Neuronal stem cell (in vitro differentiated cells): ENCODE measurements at regions not wholly inside any gene's neighbourhood (a gene's known extent, or its start where the extent isn't known, plus 50 kb on each side); places are given as distances from the start of the nearest gene placed in this dataset.

ENCODE experiments used
- DNase-seq: peaks from one replicate; pipeline ENCODE4 v3.0.0-alpha.2; 2013; ENCODE audit warnings: low spot score
- H2AFZ ChIP-seq: one replicate; pipeline ENCODE4 v1.6.1; 2013; ENCODE audit warnings: mild to moderate bottlenecking, low read length, inconsistent platforms
- H2AK5ac ChIP-seq: 2 replicates; pipeline ENCODE4 v1.6.1; 2013; ENCODE audit warnings: low read depth, mild to moderate bottlenecking, inconsistent platforms, low read length, moderate library complexity, mixed read lengths
- H2BK120ac ChIP-seq: 2 replicates; pipeline ENCODE4 v1.6.1; 2013; ENCODE audit warnings: low read depth, mild to moderate bottlenecking, inconsistent platforms, low read length, moderate library complexity, mixed read lengths
- H2BK12ac ChIP-seq: one replicate; pipeline ENCODE4 v1.6.1; 2013; ENCODE audit warnings: low read length, inconsistent platforms
- H2BK15ac ChIP-seq: 2 replicates; pipeline ENCODE4 v1.6.1; 2013; ENCODE audit warnings: mild to moderate bottlenecking, low read length, inconsistent platforms, mixed read lengths
- H2BK5ac ChIP-seq: one replicate; pipeline ENCODE4 v1.6.1; 2013; ENCODE audit warnings: inconsistent platforms, mild to moderate bottlenecking, low read length, moderate library complexity
- H3K14ac ChIP-seq: one replicate; pipeline ENCODE4 v1.6.1; 2013; ENCODE audit warnings: low read length, inconsistent platforms
- H3K18ac ChIP-seq: 2 replicates; pipeline ENCODE4 v1.6.1; 2013; ENCODE audit warnings: low read length, inconsistent platforms
- H3K23ac ChIP-seq: 2 replicates; pipeline ENCODE4 v1.6.1; 2013; ENCODE audit warnings: low read depth, mild to moderate bottlenecking, mixed read lengths, low read length, inconsistent platforms; ENCODE audit not compliant: poor library complexity
- H3K27ac ChIP-seq: replicated peaks from 3 replicates; pipeline ENCODE4 v1.5.1; 2013; ENCODE audit warnings: low read length, inconsistent platforms
- H3K27me3 ChIP-seq, 3 experiments: 2 replicates each; pipeline ENCODE4 v1.6.1; 2013; ENCODE audit warnings: low read length in 3 of 3, mild to moderate bottlenecking in 2 of 3, inconsistent platforms in 1 of 3, low read depth in 1 of 3, mixed read lengths in 1 of 3, moderate library complexity in 1 of 3; ENCODE audit not compliant: control insufficient read depth in 3 of 3, insufficient read depth in 3 of 3
- H3K36me3 ChIP-seq, 2 donors: replicated peaks in 1 of 2; 2 replicates each; pipeline ENCODE4 v1.6.1; 2013; ENCODE audit warnings: low read length in 2 of 2; ENCODE audit not compliant: control insufficient read depth in 2 of 2, insufficient read depth in 2 of 2
- H3K4ac ChIP-seq: 2 replicates; pipeline ENCODE4 v1.6.1; 2013; ENCODE audit warnings: inconsistent platforms, mild to moderate bottlenecking, low read length, moderate library complexity
- H3K4me1 ChIP-seq, 2 donors: 1 replicate in 1 of 2; 2 replicates in 1 of 2; pipeline ENCODE4 v1.6.1; 2013; ENCODE audit warnings: low read length in 2 of 2, low read depth in 1 of 2; ENCODE audit not compliant: control insufficient read depth in 2 of 2, insufficient read depth in 1 of 2
- H3K4me2 ChIP-seq: one replicate; pipeline ENCODE4 v1.6.1; 2013; ENCODE audit warnings: mild to moderate bottlenecking, low read length, inconsistent platforms; ENCODE audit not compliant: insufficient read depth, poor library complexity, severe bottlenecking
- H3K4me3 ChIP-seq, 2 donors: 2 replicates each; pipeline ENCODE4 v1.5.1; 2013; ENCODE audit warnings: low read length in 2 of 2, mild to moderate bottlenecking in 2 of 2, inconsistent platforms in 1 of 2, moderate library complexity in 1 of 2
- H3K79me1 ChIP-seq: one replicate; pipeline ENCODE4 v1.6.1; 2013; ENCODE audit warnings: low read depth, mild to moderate bottlenecking, inconsistent platforms, low read length, moderate library complexity
- H3K9ac ChIP-seq: one replicate; pipeline ENCODE4 v1.6.1; 2013; ENCODE audit warnings: mild to moderate bottlenecking, low read depth, low read length, inconsistent platforms; ENCODE audit not compliant: poor library complexity
- H3K9me3 ChIP-seq, 2 donors: replicated peaks in 1 of 2; 2 replicates each; pipeline versions ENCODE3 to v1.6.1; 2013; ENCODE audit warnings: low read length in 2 of 2, mild to moderate bottlenecking in 2 of 2, inconsistent platforms in 1 of 2, low read depth in 1 of 2, mixed read lengths in 1 of 2, moderate library complexity in 1 of 2; ENCODE audit not compliant: control insufficient read depth in 2 of 2, insufficient read depth in 1 of 2
- H4K8ac ChIP-seq: one replicate; pipeline ENCODE4 v1.6.1; 2013; ENCODE audit warnings: low read depth, mild to moderate bottlenecking, inconsistent platforms, low read length, moderate library complexity
- H4K91ac ChIP-seq: one replicate; pipeline ENCODE4 v1.6.1; 2013; ENCODE audit warnings: low read length, low read depth, mild to moderate bottlenecking, inconsistent platforms; ENCODE audit not compliant: poor library complexity
- WGBS, 2 donors: extraction: QIAGEN DNeasy Blood & Tissue Kit; methylation state at CpG; one replicate each; pipeline ENCODE4 v1.1.7; 2013; ENCODE audit warnings: missing lambda C conversion rate in 2 of 2, mixed read lengths in 1 of 2; ENCODE audit not compliant: insufficient read length in 2 of 2, insufficient replicate concordance in 1 of 2; ENCODE audit errors: extremely low coverage in 2 of 2; 5-methylcytosine and 5-hydroxymethylcytosine counted together

GRCh38 chr13:46498650-46499049 lies 54.3 kb upstream of the LRCH1 start:
- DNase-seq: no peak
- Histone ChIP-seq H2AFZ (no peak overlapping the region), H2AK5ac (no peak overlapping the region), H4K91ac (no peak overlapping the region), H3K9ac (no peak overlapping the region), H3K18ac (no peak overlapping the region), H3K23ac (no peak overlapping the region), H3K36me3 (no peaks in the 10 kb centered on the region), H2BK5ac (no peak overlapping the region), H3K4me1 (no peaks in the 10 kb centered on the region), H3K27ac (no peak overlapping the region), H2BK12ac (no peak overlapping the region), H3K14ac (no peak overlapping the region), H3K79me1 (no peaks in the 10 kb centered on the region), H3K4ac (no peak overlapping the region), H2BK15ac (no peak overlapping the region), H4K8ac (no peak overlapping the region), H3K4me2 (no peak overlapping the region), H2BK120ac (no peak overlapping the region), H3K4me3 (no peak overlapping the region), H3K9me3 (no peaks in the 10 kb centered on the region), H3K27me3 (no peaks in the 10 kb centered on the region)
- no CpG with 5 or more reads among the region's 3 CpGs for WGBS, 2 donors

GRCh38 chr13:46496086-46496485 lies 56.9 kb upstream of the LRCH1 start:
- Histone ChIP-seq H3K14ac (no peak overlapping the region), H2BK12ac (no peak overlapping the region), H2AFZ (no peak overlapping the region), H3K18ac (no peak overlapping the region), H2AK5ac (no peak overlapping the region), H3K4me2 (no peak overlapping the region), H3K9ac (no peak overlapping the region), H3K4me1 (no peaks in the 10 kb centered on the region), H3K23ac (no peak overlapping the region), H3K4me3 (no peak overlapping the region), H3K27me3 (no peaks in the 10 kb centered on the region), H2BK5ac (no peak overlapping the region), H4K8ac (no peak overlapping the region), H4K91ac (no peak overlapping the region), H3K36me3 (no peaks in the 10 kb centered on the region), H3K4ac (no peak overlapping the region), H3K27ac (no peak overlapping the region), H3K79me1 (no peaks in the 10 kb centered on the region), H2BK15ac (no peak overlapping the region), H2BK120ac (no peak overlapping the region), H3K9me3 (no peaks in the 10 kb centered on the region)
- no CpG with 5 or more reads among the region's 4 CpGs for WGBS, 2 donors
- DNase-seq: no peak

GRCh38 chr13:46495651-46496050 lies 57.3 kb upstream of the LRCH1 start:
- H3K9ac ChIP-seq: no peak overlapping the region
- H3K18ac ChIP-seq: no peak overlapping the region
- no peak overlapping the region for H4K8ac ChIP-seq
- no peak for DNase-seq
- no peak overlapping the region for H3K27ac ChIP-seq
- no peak overlapping the region for H3K4me3 ChIP-seq
- H2BK12ac ChIP-seq: no peak overlapping the region
- H3K23ac ChIP-seq: no peak overlapping the region
- H2BK120ac ChIP-seq: no peak overlapping the region
- no peak overlapping the region for H2BK5ac ChIP-seq
- H2AFZ ChIP-seq: no peak overlapping the region
- H3K14ac ChIP-seq: no peak overlapping the region
- H2BK15ac ChIP-seq: no peak overlapping the region
- no peak overlapping the region for H3K4me2 ChIP-seq
- H3K27me3 ChIP-seq: no peaks in the 10 kb centered on the region
- H3K79me1 ChIP-seq: no peaks in the 10 kb centered on the region
- H4K91ac ChIP-seq: no peak overlapping the region
- no peaks in the 10 kb centered on the region for H3K36me3 ChIP-seq
- no CpG with 5 or more reads among the region's 4 CpGs for WGBS, 2 donors
- no peak overlapping the region for H3K4ac ChIP-seq
- no peak overlapping the region for H2AK5ac ChIP-seq
- H3K9me3 ChIP-seq: no peaks in the 10 kb centered on the region
- H3K4me1 ChIP-seq: no peaks in the 10 kb centered on the region

- H4K91ac ChIP-seq: no peak overlapping the region
- no peaks in the 10 kb centered on the region for H3K36me3 ChIP-seq
- H3K14ac ChIP-seq: no peak overlapping the region
- no peak overlapping the region for H3K27ac ChIP-seq
- no peak overlapping the region for H4K8ac ChIP-seq
- H2BK120ac ChIP-seq: no peak overlapping the region
- no peaks in the 10 kb centered on the region for H3K9me3 ChIP-seq
- no peaks in the 10 kb centered on the region for H3K79me1 ChIP-seq
- H3K27me3 ChIP-seq: no peaks in the 10 kb centered on the region
- H2AFZ ChIP-seq: no peak overlapping the region
- no peak for DNase-seq
- no peak overlapping the region for H3K23ac ChIP-seq
- H2BK15ac ChIP-seq: no peak overlapping the region
- no peak overlapping the region for H3K4me2 ChIP-seq
- no peak overlapping the region for H3K4me3 ChIP-seq
- no peak overlapping the region for H2AK5ac ChIP-seq
- H3K9ac ChIP-seq: no peak overlapping the region
- no peak overlapping the region for H2BK12ac ChIP-seq
- H3K4ac ChIP-seq: no peak overlapping the region
- no peak overlapping the region for H2BK5ac ChIP-seq
- no peak overlapping the region for H3K18ac ChIP-seq
- H3K4me1 ChIP-seq: no peaks in the 10 kb centered on the region
Measured at GRCh38 chr13:46495066-46495465, 57.9 kb upstream of the LRCH1 start.
